Islet precursor cell (in vitro differentiated cells): ENCODE measurements at regions not wholly inside any gene's neighbourhood (a gene's known extent, or its start where the extent isn't known, plus 50 kb on each side); places are given as distances from the start of the nearest gene placed in this dataset.
"Not testable (repeated sequence)": the region's sequence is repeated elsewhere in the genome, so short reads cannot be mapped to it uniquely, and the experiment has no call there.

Source experiments
- DNase-seq: peaks from one replicate; pipeline ENCODE4 v3.0.0-alpha.2; 2018

DNA sequence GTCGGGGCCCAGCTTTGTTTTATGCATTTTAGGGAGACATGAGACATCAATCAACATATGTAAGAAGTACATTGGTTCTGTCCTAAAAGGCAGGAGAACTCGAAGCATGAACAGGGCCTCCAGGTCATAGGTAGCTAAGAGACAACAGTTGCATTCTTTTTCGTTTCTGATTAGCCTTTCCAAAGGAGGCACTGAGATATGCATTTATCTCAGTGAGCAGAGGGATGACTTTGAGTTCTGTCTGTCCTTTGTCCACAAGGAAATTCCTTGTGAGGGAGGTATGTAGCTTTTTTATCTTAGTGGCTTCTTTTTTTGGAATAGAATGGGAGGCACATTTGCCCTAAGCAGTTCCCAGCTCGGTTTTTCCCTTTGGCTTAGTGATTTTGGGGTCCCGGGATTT is 109.5 kb upstream of the KIF2A start:
- DNase-seq, result not testable (repeated sequence)

- no peak for DNase-seq
Observed at GRCh38 chr5:62197697-62198096, 108.3 kb upstream of the KIF2A start.

DNA sequence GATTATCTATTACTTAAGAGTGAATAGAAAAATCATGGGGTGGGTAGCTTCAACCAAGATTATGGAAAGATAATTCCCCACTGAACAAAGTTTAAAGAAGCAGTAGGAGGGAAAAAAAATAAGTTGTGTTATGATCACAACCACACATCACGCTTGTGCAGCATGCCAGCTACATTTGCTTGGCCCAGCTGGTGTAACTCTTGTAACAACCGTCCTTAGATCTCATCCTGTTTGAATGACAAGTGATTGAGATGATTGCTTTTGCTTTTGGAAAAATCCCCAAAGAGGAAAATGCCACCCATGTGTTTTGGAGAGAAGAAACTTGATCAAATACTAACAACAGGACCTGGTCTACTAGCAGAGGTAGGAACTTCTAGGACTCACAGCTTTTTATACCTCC is 107.6 kb upstream of the KIF2A start:
- DNase-seq, result no peak

DNA sequence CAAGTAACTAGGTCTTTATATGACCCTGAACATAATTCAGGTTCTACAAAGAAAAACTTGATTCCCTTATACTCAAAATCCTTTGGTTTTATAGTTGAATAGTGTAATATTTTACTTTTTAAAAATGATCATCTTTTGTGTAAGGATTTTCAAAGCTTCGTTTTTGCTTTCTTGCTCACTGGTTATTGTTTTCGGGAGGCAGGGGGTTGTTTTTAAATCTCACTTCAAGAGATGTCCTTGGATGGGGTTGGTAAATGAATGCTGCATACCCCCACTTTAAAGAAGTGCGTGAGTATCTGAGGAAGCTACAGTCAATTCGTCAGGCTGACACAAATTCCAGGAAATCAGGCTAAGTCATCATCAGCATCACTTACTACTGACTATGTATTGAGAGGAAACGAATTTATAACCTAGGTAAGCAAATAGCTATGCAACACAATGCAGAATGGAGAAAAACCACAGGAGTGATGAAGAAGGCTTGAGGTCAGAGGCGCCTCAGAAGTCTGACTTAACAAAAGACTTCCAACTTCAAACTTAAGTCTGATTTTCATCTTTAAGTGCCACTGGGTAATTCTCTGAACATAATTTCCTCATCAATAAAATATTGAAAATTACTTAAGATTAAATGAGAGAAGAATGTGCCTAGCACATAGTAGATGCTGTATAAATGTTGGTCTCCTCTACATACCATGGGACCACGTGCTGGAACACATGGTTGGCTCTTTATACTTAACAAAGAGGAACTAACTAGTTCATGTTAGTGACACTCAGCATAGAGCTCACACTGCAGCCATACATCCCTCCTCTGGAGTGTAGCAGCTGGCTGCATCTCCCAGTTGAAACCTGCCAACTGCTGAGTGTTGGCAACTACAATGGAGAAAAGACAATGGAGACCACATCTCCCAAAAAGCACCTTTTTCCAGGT is 106.0 kb upstream of the KIF2A start:
- DNase-seq, result no peak

DNA sequence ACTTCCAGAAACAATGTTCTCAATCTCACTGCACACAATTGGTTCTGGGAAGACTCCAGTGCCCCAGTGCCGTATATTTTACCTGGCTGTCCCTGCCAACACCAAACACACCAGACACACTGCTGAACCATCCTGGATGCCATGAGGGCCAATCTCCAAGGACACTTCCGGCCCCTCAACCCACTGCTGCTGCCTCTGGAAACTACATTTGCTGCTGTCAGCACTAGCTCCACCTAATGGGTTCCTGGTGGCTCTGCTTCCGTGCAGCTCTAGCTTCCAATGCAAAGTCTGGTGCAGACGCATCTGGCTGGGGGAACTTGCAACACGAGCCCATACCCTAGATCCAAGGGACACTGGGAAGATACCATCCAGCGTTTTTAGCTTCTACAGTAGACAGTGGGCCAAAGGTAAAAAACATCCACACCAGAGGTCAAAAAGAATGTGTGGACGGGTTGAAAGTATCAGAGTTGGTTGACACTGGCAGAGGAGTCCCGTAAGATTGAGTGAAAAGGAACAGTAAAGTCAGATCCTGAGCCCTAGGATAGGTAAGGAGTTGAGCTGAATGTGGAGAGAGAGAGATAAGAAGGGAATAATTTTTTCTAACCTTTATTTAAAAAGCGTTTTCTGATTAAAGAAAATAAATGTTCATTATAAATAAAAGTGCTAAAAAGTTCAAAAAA is 99.7 kb upstream of the KIF2A start:
- DNase-seq, result peak; percentile 78

- no peak for DNase-seq
Observed at GRCh38 chr5:62208218-62208852, 97.7 kb upstream of the KIF2A start.

DNA sequence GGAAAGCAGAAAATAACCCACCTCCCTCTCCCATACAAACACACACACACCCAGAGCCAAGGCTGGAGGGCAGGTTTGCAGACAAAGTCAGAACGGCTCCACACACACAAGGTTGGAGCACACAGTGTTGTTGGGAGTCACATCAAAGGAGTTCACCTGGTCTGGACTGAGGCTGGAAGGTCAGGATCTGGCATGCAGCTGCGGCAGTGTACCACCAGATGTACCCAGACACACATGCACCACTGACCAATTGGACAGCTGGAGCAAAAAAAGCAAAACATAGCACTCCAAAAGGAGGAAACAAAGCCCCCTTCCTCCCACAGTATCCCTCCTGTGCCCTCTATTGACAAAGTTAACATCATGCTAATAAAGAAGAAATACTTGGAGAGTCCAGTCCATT is 94.6 kb upstream of the KIF2A start:
- DNase-seq, result no peak

DNA sequence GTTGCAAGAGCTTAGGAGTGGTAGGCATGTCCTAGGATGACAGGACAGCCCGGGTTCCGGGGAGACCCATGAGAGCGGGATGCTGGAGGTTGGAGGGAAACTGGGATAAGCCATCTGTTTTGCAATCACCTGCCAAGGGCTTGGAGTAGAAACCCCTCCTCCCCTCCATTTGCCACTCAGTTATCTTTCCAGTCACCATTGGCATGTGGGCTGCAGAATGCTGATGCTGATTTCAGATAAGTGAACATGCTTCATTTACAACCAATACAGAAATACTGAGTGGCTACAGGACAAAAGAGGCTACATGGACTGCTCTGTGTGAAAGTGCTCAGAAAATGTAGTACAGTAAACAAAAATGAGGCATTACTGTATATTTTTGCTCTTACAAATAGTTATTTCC is 93.4 kb upstream of the KIF2A start:
- no peak for DNase-seq

GRCh38 chr5:62214701-62215100 is 91.3 kb upstream of the KIF2A start:
- DNase-seq, result no peak

DNA sequence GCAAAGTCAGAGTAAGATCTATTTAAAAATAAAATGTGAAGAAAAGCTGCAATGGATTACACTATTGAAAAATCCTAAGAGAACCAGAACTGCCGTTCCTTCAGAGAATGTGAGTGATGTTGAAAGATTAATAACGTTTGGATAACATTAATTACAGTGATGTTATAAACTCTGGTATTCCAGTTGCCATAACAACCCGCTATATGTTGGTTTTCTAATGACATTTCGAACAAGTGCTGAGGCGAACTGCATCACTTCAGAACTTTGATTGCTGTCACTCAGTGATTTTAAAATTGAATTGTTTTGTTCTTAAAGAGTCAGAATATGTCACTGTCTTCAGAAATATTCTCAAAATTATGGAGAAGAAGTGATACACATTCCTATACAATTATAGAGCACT is 89.4 kb upstream of the KIF2A start:
- not testable (repeated sequence) for DNase-seq

DNA sequence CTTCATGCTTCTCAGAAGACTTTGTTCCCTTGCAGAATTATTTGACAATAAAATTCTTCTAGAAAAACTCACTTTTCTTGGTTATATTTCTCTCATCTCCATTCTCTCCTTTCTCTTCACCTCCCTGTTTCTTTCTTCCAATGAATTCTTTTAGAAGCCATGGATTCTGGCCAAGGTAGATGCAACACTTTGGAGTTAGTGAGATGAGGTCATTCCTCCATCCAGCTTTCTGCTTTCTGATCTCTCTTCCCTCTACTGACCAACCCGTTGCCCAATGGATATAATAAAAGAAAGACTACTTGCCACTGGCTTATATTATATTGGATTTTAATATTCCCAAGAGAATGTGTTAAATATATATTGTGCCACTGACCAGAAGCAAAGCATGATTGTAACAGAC is 88.9 kb upstream of the KIF2A start:
- DNase-seq, result not testable (repeated sequence)

- DNase-seq, result not testable (repeated sequence)
Observed at GRCh38 chr5:62218860-62219259, 87.1 kb upstream of the KIF2A start.

- DNase-seq, result not testable (repeated sequence)
Observed at GRCh38 chr5:62221881-62222280, 84.1 kb upstream of the KIF2A start.

- DNase-seq, result not testable (repeated sequence)
Observed at GRCh38 chr5:62222305-62222704, 83.7 kb upstream of the KIF2A start.

- not testable (repeated sequence) for DNase-seq
Observed at GRCh38 chr5:62223312-62223670, 82.7 kb upstream of the KIF2A start.

GRCh38 chr5:62224987-62225601 is 80.9 kb upstream of the KIF2A start:
- not testable (repeated sequence) for DNase-seq

DNA sequence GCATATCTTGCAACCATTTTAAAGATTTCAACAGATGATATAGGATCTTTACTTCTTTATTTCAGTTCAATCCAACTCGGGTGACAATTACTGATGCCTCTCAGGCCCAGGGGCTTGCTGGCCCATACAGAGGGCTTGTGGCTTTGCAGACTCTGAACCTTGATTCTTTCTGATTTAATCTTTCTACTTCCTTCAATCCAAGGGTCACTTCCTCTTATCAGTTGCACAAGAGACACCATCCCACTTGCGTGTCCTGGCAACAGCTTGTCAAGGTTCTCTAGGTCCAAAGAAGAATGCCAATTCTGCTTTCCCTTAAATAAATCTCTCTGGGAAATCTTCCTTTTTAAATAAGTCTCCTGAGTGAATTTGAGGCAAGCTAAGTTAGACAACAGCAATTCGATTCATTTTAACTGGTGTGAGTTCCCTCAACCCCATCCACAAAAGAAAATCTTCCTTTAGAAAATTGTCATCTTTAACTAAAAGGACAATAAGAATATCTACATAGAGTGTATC is 75.1 kb upstream of the KIF2A start:
- not testable (repeated sequence) for DNase-seq

DNA sequence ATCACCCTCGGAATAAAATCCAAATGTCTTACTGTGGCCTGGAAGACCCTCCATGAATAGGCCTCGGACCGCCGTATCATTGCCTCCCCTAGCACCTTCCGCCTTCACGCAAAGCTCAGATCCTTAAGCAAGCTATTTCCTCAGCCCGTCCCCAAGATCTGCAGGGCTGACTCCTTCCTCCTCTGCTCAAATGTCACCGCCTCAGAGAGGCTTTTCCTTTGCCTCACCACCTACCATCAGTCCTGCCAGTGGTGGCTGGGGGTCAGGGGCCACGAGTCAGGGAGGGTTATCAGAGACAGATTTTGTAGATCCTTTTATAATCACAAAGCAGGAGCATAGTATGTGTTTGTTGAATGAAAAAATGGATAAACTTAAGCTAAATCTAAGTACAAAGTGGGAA is 74.4 kb upstream of the KIF2A start:
- DNase-seq, result no peak

- not testable (repeated sequence) for DNase-seq
Observed at GRCh38 chr5:62232218-62232617, 73.8 kb upstream of the KIF2A start.

GRCh38 chr5:62233083-62234046 is 72.6 kb upstream of the KIF2A start:
- peak; percentile 66 for DNase-seq

DNA sequence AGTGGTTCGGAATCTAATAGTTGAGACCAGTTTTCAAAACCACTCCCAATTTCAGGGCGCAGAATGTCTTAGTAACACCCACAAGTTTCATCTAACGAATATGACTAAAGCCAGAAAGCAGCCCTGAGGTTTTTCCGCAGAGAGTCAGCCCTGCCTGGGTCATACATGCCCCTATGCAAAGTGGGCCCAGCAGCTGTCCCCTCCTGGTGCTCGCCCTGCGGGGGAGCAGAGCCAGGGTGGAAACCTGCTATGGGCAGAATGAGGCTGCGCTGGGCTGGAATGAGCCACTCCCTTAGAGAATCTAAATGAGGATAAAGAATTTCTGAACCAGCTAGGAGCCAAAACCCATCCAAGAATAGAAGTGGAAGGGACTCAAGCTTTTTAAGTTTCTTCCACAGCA is 69.4 kb upstream of the KIF2A start:
- DNase-seq, result not testable (repeated sequence)

DNA sequence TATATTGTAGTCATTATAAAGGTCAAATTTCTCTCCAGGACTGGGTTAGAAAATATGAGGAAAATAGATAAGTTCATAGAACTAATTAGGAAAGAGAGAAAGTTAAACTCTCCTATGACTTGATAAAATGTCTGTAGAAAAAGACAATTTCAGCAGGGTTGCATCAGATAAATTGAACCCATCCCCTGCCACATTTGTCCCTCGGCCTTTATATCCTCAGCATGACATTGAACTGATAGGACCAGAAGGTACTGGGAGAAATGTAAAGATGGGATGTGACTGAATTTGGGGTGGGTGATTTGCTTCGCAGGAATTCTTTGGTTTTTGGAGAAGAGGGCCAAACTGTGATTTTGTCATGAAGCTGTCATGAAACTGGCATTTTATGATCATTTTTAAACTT is 68.1 kb upstream of the KIF2A start:
- not testable (repeated sequence) for DNase-seq
